ENCODE measurements at regions not wholly inside any gene's neighbourhood (a gene's known extent, or its start where the extent isn't known, plus 50 kb on each side); places are given as distances from the start of the nearest gene placed in this dataset.

- TF ChIP-seq CTCF (IDR thresholded peaks at IDR 0.05) (no peak), POLR2A (IDR thresholded peaks at IDR 0.05) (no peak)
Measured at GRCh38 chr5:165163861-165164260, 1658.4 kb downstream of the MAT2B start.
